ENCODE measurements at regions not wholly inside any gene's neighbourhood (a gene's known extent, or its start where the extent isn't known, plus 50 kb on each side); places are given as distances from the start of the nearest gene placed in this dataset.
"Not testable (repeated sequence)": the region's sequence is repeated elsewhere in the genome, so short reads cannot be mapped to it uniquely, and the experiment has no call there.

DNA sequence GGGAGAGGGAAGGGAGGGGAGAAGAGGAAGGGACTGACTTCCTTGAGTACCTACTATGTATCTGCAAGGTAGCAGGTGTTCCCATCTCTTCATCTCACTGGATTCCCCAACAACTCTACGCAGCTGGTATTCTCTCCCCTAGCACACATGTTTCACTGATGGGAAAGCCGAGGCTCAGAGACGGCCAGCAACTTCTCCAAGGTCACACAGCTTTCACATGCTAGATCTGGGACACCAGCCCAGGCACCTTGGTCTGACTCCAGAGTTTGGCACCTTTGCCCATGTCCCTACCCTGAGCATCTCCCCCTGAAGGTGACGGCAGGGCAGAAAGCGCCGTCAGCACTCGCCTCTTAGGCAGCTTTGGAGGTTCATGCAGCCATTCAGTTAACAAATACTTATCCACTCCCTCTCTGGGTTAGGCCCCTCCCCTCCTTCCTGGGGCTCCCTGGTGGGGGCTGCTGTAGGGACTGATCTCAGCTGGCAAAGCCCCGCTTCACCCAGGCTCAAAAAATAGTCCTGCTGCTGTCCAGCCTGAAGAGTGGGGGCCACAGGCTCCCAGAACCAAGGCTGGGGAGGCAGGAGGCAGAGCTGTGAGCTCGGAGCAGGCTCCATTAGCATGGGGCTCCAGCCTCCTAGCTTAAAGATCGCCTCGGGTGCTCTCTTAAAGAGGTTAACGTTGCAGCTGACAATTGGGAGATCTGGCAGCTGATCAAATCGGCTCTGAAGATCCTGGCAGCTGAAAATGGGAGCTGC lies 79.4 kb downstream of the IGLL1 start:
- DNase-seq (ENCODE audit: low read depth in 2 of 2, low spot score in 1 of 2), result no peak

DNA sequence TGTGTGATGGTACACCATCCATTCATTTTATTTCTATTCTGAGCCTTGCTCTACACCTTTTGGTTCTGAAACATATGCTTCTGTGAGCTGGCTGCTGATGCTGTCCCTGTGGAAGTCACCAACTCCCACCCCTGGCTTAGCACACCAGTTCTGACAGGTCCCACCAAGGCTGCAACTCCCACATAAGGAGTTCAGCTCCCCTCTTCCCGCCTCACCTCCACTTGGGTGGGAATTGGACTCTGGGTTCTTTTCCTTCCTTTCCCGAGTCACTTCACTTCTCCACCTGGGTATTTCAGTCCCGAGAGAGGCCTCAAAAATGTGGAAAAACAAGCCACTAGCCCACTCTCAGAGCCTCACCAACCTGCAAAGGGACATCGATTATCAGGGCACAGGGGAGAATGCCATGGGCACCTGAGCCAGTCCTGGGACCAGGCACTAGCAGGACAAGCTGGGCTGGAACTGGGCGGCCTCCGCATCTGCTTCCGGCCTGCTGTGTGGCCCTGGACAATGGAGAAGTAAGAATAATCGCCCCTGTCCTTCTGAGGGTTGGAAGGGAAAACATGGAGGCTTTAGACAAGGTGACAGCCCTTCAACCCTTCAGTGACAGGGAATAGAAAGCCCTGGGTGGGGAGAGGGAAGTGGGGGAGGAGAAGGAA lies 80.1 kb downstream of the IGLL1 start:
- no peak for DNase-seq (ENCODE audit: low read depth in 2 of 2, low spot score in 1 of 2)

DNA sequence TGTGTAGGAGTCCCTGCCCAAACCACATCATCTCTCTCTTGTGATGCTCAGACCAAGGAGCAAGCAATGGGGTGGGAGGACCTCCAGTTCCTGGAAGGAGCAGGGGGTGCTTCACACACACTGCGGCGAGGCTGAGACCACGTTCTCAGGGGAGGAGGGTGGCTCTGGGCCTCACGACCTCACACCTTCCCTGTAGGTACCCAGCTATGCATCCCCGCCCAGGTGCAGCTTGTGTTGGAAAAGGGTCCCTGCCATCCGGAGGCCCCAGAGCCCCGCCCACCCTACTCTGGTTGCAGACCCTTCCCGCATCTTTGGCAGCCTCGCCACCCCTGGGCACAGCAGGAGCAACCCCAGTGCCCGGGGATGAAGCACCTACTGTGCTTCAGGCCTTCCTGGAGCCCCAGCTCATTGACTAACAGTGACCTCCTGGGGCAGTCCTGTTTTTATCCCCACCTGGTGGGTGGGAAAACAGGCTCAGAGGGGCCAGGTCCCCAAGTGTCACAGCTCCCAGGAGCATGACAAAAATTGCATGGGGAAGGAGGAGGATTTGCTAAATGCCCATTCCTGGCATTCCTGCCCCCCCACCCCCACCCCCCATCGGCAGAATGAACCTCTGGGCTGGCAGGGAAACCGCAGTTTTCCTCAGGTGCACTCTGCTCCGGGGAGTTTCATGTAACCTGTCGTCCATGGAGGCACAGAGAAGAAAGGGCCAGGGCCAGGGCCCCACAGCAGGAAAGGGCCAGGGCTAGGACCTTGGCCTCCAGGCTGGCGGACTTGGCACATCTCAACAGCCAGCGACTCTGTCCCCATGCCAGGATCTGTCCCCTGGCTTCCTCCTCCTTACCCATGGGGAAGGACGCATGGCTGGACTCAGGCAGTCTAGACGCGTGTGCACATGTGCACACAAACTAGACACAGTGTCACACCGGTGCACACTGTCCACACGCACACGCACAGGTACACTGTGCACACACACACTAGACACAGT lies 81.0 kb downstream of the IGLL1 start:
- no peak for DNase-seq (ENCODE audit: low read depth in 2 of 2, low spot score in 1 of 2)

DNA sequence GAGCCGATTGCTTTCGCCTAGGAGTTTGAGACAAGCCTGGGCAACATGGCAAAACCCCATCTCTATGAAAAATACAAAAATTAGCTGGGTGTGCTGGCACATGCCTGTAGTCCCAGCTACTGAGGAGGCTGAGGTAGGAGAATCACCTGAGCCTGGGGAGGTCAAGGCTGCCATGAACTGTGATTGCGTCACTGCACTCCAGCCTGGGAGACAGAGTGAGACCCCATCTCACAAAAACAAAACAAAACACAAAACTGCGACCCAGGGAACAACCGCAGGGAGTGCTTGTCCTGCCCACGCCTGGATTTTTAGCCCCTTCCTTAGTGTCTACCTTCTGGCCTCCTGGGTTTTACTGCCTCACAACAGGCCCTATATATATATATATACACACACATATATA lies 82.2 kb downstream of the IGLL1 start:
- DNase-seq (ENCODE audit: low read depth in 2 of 2, low spot score in 1 of 2), result not testable (repeated sequence)

DNA sequence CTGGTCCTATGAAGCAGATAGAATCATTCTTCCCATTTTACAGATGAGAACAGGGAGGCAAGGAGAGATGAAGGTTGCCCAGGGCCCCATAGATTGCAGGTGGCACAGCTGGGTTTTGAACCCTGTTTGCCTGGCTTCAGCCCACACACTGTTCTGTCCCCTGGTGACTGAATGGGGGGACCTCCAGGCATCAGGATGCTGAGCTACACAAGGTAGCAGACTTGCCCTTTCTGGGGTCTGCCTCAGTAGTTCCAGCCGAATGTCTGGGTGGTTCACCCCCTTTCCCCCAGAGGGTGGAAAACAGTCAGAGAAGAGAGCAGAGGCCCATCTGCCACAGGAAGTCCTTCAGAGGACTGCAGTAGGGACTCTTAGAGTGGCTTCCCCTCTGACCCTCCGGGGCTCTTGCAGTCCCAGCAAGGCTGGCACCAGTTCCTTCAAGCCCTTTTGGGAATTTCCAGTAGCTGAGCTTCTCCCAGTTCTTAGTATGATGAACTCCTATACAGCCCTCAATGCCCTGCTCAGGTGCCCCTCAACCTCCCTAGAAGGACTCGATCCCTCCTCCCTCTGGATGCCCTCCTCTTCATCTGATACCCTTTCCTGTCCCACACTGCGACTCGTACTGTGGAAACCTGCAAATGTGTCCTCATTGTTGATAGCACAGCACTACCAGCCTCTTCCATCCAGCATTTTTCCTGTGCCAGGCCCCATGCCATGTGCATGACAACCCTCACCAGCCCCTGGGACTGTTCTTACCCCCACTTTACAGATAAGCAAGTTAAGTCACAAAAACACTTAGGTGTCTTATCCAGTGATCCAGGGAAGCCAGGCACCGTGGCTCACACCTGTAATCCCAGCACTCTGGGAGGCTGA lies 82.8 kb downstream of the IGLL1 start:
- no peak for DNase-seq (ENCODE audit: low read depth in 2 of 2, low spot score in 1 of 2)

DNA sequence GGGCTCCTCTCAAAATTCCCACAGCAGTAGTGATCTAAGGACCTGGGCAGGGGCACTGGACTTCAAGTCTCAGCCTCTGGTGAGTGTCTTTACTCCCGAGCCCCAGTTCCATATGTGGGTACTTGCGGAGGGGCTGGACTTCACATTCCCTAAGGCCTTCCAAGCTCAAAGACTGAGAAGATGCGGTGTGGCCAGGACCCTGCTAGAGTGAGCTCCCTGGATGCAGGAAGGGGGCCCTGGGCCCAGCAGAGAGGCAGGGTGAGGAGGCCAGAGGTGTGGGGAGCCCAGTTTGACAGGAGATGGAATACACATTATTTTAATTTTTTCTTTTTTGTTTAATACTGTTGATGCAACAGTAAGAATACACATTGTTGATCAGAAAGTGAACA lies 83.7 kb downstream of the IGLL1 start:
- DNase-seq (ENCODE audit: low read depth in 2 of 2, low spot score in 1 of 2), result no peak

DNA sequence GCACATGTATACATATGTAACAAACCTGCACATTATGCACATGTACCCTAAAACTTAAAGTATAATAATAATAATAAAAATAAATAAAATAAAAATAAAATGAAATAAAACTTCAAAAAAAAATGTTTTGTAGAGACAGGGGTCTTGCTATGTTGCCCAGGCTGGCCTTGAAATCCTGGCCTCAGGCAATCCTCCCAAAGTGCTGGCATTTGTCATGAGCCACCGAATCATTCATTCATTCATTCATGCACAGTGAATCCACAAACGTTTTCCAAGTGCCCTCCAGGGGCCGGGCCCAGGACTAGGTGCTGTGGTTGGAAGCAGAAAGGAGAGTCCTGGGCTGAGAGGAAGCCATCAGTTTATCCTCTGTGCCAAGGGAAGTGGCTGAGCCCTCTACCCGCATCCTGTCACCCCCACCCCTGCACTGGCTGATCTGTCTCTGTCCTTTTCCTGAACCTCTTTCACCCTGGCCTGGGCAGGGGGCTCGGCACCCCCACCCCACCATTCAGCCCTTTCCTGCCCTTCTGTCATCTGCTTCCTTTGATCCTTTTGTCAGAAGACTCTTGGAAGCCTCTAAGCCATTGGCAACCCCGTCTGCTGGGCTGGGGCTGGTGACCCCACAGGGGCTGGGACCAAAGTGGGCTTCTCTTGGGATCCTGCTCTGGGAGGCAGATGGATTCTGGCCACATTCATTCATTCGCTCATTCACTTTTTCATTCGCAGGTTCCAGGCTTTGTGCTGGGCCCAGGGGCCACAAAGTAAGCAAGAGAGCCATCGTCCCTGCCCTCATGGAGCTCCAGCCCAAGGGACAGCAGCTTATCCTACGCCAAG lies 84.3 kb downstream of the IGLL1 start:
- no peak for DNase-seq (ENCODE audit: low read depth in 2 of 2, low spot score in 1 of 2)

DNA sequence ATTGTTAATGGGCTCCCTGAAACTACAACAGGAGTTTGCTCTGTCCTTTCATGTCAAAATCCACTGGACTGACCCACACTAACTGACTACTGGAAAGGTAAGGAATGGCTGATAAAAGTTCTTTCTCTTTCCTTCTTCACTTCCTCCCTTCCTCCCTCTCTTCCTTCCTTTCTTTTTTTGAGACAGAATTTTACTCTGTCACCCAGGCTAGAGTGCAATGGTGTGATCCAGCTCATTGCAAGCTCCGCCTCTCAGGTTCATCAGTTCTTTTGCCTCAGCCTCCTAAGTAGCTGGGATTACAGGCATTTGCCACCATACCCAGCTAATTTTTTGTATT lies 85.2 kb downstream of the IGLL1 start:
- DNase-seq (ENCODE audit: low read depth in 2 of 2, low spot score in 1 of 2), result no peak

DNA sequence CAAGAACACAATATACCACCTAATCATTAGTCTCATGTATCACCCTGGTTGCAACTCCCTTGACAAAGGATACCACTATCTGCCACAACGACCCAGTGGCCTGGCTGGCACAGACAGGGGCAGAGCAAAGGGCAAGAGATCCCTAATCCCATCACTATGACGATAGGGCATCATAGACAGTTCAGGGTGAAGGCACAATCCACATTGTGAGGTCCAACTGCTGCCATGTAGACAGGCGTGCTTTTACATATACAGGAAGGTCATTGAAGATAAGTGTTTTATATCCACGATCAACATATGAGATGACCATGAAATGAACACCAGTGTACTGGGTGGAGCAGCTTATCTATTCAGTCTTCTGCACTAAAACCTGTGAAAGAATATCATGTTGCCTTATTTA lies 94.6 kb downstream of the IGLL1 start:
- no peak for DNase-seq (ENCODE audit: low read depth in 2 of 2, low spot score in 1 of 2)

DNA sequence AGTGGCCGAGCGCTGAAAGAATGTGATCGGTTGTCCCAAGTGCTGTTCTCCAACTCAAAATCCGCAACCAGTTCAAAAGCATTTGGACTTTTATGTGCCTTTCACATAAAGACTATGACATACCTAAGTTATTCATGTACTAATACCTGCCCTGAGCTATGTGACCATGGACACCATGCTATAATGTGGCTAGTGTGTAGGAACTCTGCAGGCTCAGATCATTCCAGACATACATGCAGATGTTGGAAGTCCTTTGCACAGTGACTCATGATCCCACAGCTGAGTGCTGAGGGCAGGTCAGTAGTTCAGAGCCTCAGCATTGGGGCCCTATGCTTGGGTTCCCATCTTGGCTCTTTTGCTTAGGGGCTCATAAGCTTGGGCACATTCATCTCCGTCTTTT lies 95.4 kb downstream of the IGLL1 start:
- DNase-seq (ENCODE audit: low read depth in 2 of 2, low spot score in 1 of 2), result no peak

DNA sequence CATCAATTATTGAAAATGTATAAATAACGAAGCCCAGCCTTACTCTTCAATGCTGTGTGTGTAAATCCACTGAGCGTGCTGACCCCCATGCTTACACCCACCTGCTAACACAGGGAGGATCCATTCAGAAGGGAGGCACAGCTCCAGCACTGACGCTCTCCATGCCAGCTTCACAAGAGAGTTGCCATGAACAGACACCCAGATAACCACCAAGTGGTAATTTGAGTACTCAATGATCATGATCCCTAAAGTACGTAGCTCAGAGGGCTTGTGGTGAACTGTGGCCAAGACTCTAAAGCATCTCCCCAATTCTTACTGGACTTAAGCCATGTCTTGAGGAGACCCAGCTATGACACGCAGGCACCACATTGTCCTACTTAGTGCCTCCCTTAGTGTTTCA lies 98.7 kb downstream of the IGLL1 start:
- DNase-seq (ENCODE audit: low read depth in 2 of 2, low spot score in 1 of 2), result no peak

DNA sequence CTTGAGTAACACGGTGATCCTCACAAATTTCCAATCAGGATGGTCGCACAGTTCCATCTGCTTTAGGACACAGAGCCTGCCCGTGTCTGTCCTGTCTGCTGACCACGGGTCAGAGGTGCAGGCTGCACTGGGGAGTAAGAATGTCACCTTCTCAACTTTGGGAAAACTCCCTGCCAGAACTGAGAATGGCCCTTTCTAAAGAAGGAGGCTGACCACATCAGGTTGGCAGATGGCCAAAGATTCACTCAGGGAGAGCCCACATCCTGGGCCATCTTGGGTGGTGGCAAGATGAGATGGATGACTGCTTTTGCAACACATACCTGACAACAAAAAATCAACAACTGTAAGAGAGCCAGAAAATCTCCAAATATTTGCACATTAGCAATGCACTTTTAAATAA lies 101.9 kb downstream of the IGLL1 start:
- DNase-seq (ENCODE audit: low read depth in 2 of 2, low spot score in 1 of 2), result no peak

DNA sequence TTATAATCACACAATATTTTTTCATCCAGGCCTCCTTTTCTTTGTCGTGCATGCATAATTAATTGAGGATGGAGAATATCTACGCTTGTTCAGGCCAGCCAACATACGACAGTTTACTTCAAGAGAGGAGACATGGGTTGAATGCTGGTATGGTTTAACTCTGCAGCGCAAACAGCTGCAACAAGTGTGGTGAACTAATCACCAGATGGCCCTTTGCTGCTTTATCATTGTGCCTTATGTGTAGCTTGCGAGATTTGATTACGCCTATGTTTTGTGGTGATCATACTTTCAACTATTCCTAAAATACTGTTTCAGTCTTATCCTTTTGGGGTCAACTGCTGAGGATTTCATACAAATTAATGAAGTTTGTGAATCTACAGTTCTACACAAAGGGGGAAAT lies 105.6 kb downstream of the IGLL1 start:
- DNase-seq (ENCODE audit: low read depth in 2 of 2, low spot score in 1 of 2), result not testable (repeated sequence)

DNA sequence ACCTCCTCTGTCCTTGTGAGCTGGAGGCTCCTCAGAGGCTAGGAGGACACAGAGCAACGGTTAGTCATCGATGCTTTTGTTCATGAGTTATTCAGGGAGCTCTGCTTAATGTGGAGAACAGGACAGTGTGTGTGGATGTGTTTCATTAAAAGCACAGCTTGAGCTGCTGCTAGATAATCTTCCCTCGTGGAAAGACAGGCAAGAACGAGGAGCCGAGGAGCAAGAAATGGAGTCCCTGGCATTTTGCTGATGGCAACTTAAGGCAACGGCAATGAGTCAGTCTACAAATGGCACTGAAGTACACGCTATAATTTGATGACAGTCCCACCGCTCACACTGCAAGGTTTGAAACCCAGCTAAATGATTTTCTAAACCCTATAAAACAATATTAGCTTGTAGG lies 106.2 kb downstream of the IGLL1 start:
- DNase-seq (ENCODE audit: low read depth in 2 of 2, low spot score in 1 of 2), result no peak

DNA sequence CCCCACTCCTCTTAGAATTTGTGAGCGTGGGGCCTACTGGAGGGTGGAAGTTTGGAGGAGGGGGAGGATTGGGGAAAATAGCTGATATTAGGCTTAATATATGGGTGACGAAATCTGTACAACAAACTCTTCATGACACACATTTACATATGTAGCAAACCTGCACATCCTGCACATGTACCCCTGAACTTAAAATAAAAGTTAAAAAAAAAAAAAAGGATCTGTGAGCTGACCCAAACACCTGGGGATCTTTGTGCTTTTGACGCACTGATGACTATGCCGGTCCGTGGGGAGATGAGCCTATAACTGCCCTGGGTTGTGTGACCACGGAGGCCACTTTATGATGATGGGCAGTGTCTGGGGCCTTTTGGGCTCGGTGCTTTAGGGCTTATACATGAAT lies 107.7 kb downstream of the IGLL1 start:
- DNase-seq (ENCODE audit: low read depth in 2 of 2, low spot score in 1 of 2), result not testable (repeated sequence)

DNA sequence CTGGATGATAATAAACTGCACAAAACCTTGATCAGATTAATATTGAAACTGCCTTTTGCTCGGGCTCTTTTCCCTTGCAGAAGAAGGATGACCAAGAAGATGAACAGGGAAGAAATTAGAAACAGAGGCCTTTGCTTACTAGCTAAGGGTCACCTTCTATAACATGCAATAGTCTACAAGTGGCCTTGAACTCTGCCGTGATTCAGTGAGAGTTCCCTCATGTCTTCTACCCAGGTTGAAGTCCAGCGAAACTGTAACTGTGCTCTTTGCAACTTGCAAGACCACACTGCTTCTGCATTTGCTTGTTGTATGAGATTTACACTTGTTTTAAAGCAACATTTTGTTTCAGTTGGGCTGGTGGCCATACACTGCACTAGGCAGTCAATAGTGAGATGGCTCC lies 108.4 kb downstream of the IGLL1 start:
- no peak for DNase-seq (ENCODE audit: low read depth in 2 of 2, low spot score in 1 of 2)

DNA sequence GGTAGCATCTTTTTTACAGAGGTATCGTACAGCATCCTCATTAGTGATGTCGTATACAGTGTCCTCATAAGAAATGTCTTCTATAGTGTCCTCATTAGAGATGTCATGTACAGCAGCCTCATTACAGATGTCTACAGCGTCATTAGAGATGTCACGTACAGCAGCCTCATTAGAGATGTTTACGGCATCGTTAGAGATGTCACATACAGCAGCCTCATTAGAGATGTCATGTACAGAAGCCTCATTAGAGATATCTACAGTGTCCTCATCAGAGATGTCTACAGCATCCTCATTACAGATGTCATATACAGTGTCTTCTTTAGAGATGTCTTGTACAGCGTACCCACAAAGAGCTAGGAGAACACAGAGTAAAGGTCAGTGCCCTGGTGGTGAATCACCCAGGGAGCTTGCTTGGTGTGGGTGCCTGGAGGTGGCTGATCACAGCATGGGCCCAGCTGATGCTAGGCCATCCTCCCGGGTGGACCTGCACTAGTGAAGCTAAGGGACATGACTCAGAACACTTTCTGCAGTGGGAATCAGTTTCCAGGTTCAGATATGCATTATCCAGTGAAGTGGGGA lies 109.2 kb downstream of the IGLL1 start:
- no peak for DNase-seq (ENCODE audit: low read depth in 2 of 2, low spot score in 1 of 2)

DNA sequence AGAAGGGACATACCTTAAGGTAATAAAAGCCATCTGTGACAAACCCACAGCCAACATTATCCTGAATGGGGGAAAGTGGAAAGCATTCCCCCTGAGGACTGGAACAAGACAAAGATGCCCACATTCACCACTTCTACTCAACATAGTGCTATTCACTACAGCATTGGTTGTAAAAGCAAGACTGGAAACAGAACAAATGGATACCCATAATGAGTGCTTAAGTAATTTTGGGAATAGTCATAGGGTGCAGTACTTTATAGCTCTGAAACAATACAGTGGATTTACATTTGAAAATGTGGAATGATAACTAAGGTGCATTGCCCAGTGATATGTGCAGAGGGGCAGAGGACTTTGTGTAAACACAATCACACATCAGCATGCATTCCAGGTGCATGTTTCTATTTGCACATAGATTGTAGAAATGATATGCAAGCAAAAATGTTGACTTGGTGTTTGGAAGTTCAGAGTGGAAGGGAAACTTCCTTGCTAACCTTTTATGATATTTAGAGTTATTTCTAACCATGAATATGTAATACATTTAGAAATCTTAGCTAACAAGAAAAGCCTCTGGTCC lies 112.3 kb downstream of the IGLL1 start:
- DNase-seq (ENCODE audit: low read depth in 2 of 2, low spot score in 1 of 2), result no peak

DNA sequence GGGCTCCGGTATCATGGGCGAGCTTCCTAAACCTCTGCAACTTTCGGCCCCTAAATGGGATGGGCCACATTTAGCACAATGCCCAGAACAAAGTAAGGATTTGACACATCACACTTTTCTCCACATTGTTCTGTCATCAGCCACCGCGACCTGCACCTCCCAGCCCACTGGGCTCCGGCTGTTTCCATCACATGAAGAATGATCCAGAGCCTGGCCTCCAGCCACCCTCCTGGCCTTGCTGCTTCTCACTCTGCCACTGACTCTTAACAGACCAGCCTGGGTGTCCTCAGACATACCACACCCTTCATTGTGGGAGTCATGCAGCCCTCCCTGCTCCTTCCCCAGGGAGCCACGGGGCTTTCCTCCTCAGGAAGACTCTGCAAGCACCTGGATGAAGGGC lies 113.7 kb downstream of the IGLL1 start:
- no peak for DNase-seq (ENCODE audit: low read depth in 2 of 2, low spot score in 1 of 2)
